Stimulated activated CD4-positive, alpha-beta T cell treated with anti-CD3 and anti-CD28 coated beads, Interleukin-15, amount 100 ng/mL, for 24 hours (primary cell): ENCODE measurements at regions not wholly inside any gene's neighbourhood (a gene's known extent, or its start where the extent isn't known, plus 50 kb on each side); places are given as distances from the start of the nearest gene placed in this dataset.

Experiments used
- DNase-seq: peaks from one replicate; pipeline ENCODE4 v3.0.0-alpha.2; 2020

DNA sequence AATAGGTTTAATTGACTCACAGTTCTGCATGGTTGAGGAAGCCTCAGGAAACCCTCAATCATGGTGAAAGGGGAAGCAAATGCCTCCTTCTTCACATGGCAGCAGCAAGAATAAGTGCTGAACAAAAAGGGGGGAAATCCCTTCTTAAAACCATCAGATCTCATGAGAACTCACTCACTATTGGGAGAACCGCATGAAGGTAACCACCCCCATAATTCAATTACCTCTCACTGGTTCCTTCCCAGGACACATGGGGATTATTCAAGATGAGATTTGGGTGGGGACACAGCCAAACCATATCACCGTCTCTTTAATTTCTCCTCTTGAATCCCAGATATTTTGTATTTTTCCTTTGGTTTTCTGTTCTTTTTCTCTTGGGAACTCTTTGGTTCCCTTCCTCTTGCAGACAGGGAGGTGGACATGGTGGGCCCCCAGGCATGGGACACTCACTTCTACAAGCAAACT, 223.6 kb downstream of the TBXT start:
- DNase-seq, result no peak

DNA sequence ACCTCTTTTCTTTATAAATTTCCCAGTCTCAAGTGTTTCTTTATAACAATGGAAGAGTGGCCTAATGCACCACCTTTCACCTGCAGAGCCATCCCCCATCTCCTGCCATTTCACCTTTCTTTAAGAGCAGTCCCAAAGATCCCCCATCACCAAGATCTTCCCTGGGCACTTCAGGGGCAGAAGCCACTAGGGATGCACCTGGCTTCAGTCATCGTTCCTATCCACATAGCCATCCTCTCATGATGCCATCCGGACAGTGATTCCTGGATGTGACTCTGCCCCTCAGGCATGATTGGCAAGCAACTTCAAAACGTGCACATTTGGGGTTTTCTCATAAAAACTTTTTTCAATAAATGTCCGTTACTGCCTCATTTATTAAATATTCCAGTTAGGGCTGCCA, 225.9 kb downstream of the TBXT start:
- DNase-seq, result no peak

DNA sequence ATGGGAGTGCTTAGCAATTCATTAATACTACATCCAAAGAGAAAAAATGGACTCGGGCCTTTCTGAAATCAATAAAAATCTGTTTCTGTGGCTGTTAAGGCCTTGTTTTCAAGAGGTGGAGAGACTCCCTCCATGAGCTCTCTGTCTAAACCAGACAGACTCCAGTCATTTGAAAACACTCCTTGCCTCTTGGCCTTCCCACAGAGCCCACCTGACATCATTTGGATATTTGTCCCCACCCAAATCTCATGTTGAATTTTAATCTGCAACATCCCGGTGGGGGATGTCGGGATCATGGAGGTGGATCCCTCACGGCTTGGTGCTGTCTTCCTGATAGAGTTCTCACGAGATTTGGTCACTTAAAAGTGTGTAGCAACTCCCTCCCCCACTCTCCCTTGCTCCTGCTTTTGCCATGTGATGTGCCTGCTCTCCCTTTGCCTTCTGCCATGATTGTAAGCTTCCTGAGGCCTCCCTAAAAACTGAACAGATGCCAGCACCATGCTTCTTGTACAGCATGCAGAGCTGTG, 226.3 kb downstream of the TBXT start:
- no peak for DNase-seq

DNA sequence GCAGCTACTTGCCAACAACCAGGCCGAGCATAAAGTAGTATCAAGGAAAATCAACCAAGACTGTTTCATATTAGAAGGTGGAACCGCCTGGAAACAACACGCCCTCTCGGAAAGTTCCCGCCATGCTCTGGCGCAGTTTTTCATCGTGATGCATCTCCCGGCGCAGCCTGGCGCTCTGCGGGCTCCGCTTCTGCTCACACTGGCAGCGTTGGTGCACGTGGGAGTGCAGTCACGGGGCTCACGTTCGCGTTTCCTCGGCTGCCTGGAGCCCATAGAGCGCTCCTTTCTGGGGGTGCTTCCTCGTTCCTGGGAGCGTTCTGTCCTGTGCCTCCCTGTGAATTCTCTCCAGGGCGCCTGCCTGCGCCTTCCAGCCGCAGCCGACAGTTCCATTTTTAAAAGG, 227.3 kb downstream of the TBXT start:
- DNase-seq, result no peak

DNA sequence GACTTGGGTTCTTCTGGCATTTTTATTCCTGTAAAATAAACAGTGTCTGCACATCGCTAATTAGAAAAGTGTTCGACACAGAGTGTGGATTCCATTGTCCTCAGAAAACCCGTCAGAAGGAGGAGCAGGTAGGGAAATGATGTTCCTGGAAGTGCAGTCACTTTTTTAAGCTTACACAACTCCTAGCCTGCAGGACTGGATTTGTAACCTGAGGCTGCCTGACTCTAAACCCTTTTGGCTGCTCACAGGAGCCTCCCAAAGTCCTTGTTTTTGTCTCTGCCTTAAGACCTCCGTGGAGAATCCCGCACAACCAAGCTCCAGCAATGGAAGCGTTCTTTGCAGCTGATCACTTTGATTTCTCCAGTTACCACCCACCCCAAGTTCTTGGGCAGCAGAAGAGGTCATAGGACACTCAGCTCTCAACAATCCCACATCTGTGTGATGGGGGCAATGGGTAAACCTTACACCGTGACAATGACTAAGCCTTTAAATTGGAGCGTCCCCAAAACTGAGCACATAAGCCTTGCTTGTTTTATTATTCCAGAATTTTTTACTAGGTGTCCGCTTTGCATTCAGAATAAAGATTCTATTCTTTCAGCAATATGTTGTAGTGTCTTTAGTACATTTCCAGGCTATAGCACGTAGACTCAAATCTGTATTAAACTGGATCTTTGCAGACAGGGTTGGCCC, 227.9 kb downstream of the TBXT start:
- DNase-seq, result no peak

DNA sequence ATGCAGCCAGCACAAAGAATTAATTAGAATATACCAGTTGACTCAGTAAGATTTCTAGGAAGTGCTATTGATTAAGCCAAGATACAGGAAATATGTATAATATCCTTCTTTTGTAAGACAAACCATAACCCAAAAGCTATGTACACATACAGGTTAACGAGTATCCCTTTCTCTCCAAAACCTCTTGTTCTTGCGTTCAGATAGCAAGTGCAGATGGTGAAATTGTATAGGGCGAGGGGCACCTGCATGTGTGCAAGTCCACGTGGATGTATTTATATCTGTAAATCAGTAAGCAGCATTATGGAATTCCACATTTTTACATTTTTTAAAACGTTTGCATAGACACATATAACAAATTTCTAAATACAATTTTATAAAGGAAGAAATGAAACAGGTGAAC, 228.6 kb downstream of the TBXT start:
- no peak for DNase-seq

DNA sequence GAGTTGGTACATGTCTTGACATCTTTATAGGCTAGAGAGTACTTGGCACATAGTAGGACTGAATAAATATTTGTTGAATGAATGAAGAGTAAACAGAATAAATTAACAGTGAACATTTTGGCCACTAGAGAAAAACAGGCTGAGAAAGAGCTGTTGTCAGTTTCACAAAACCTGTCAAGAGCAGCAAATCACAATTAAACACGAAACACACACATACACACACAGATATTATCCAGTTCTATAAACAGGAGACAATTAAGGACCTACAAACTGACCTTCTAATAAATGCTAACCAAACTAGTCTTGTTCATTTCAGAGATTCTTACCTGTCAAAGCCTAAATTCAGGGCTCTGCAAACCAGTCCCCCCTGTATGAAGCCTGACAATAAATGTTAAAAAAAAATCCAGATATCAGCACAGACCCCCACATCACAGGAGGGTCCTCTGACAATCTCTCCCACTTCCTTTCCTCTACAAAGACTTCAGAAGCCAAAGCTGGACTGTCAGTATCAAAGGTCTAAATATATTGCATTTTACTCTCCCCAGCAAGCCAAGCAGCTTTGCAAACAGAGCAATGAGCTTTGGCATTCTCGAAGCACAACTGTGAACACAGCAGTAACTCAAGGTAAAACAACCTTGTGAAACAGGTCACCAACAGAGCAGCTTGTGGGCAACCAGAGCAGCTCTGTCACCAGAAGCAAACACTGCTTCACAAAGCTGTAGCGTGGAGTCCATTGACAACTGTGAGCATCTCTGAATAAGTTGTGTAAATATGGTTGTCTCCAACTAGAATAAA, 229.9 kb downstream of the TBXT start:
- DNase-seq, result no peak

DNA sequence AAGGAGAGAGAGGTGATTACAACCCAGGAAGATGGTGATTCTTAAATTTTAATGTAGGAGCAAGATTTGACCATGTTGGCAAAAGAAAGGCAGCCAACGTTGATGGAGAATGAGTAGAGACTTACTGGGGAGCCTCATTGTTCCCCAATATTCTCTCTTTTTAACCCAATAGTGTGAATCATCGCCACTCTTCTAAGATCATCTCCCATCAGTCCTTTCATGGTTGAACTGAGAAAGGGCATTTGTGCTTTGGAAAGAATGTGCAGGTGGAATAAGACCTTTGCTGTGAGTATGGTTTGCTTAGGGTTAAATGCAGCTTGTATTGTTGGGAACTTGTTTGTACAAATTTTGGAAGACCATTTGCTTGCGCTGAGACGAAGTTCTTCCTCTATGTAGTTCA, 231.0 kb downstream of the TBXT start:
- no peak for DNase-seq

DNA sequence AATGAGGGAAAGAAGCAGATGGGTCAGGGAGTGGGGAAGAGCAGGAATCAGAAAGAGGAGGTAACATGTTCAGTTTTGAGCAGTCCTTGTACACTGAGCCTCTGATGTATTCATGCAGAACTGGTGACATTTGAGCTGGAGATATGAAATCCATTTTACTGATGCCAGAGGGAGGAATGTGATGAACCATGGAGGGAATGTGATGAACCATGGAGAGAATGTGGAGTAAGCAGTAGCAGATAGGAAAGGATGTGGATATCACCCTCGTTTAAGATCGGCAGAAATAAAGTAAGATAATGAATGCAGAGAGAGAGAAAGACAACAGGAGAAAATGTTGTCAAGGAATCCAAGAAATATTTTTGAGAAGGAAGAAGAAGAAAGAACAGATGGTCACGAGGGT, 231.6 kb downstream of the TBXT start:
- DNase-seq, result no peak

DNA sequence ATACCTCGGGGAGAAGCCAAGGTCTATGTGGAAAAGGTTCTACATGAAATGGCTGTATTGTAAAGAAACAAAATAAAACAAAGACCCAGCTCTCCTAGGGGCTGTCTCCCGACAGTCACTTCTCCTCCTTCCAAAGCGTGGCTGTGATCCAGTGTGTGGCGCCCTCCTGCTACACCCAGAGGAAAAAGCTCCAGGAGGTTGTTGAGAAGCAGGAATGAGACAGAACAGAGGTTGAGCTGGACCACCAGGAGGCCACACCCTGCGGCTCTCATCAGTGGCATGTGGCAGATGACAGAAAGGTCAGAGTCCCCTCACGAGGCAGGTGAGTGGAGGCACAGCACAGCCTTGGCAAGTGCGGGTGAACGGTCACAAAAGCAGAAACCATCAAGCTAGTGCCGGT, 236.0 kb downstream of the TBXT start:
- DNase-seq, result no peak

DNA sequence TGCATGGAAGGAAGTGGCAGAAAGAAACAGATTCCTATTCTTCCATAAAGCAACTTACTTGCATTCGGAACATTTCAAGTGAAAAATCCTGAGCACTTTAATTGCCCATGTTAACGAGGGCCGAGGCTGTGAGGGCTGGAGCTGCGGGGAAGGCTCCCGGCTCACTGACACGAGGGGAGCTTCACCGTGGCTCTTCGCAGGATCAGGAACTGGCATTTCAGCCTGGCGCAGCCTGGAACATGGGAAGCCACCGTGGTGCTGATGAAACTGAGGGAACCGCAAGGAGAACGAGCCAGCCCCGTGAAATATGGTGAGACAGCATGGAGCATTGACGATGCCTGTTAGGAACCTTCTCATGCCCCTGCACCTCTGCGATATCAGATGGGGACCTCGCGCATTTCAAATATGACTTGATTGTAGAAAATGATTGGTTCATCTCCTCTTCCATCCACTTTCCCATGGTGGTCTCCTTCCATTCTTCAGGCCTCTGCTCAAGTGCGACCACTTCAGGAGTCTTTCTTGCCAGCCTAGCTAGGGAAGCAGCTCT, 236.9 kb downstream of the TBXT start:
- DNase-seq, result no peak

DNA sequence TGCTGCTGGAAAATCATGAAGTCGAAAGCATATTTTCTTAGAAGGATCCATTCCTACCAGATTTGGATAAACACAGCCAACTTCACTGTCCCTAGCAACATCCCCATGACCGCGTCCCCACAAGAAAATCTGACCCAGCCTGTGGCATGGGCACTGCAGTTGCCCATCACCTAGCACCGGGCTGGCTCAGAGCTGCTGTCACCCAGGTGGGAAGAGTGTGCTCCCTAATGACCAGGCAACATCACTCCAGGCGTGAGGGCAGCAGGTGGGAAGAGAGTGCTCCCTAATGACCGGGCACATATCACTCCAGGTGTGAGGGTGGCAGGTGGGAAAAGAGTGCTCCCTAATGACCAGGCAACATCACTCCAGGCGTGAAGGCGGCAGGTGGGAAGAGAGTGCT, 238.0 kb downstream of the TBXT start:
- no peak for DNase-seq

DNA sequence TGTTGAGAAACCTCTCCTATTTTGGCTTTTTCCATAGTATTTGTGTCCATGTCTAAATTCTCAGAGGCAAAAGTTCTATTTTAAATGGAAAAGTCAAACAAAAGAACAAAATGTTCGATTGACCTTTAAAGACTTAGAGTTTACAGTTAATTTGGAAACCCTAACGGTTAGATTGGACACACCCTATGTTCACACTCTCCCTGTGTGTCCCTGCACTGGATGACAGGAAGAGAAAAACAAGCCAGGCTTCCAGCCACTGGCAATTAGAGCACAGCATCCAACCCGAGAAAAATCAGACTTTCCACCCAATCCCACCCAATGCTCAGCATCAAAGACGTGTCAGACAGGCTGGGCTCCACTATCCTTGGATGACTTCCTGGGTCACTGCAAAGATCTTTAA, 241.3 kb downstream of the TBXT start:
- no peak for DNase-seq

DNA sequence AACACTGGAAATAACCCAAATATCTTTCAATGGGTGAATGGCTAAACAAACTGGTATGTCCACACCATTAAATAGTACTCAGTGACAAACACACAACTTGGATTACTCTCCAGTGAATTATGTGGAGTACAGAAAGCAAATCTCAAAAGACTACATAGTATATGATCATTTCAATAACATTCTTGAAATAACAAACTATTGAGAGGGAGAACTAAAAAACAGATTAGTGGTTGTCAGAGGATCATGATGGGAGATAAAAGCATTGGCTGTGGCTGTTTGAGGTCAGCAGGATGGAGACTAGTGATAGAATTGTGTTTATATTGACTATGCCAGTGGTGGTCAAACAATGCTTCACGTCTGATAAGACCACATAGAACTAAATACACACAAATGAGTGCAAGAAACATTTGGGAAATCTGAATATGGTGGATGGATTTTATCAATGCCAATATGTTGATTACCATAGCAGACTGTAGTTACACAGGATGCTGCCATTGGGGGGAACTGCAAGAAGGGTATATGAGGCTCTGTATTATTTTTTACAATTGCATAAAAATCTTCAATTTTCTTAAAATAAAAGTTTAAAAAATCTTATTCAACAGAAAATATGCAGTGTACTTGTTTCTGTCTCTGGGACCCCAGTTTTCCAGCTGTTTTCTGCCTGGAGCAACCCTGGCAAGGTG, 242.0 kb downstream of the TBXT start:
- DNase-seq, result no peak

DNA sequence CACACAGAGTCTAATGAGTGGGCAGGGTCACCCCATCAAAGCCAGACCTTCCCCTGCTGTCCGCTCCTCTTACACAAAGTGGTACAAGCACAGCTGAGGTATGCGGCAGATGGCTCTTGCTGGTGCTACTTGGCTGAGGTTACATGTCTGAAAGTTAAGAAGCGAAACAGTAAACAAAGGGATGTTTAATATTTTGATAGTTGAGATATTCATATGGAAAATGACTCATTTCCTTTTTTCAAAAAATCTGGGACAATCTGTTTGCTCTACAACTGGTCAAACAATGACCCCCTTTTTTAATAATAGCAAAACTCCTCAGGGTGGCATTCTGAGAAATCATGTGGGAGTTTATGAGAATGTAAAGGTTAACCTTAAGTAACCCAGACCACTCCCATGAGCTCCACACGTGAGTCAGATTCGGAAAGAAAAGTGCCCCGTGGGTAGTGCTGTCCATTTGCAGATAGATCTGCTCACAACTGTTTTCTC, 245.3 kb downstream of the TBXT start:
- DNase-seq, result no peak

DNA sequence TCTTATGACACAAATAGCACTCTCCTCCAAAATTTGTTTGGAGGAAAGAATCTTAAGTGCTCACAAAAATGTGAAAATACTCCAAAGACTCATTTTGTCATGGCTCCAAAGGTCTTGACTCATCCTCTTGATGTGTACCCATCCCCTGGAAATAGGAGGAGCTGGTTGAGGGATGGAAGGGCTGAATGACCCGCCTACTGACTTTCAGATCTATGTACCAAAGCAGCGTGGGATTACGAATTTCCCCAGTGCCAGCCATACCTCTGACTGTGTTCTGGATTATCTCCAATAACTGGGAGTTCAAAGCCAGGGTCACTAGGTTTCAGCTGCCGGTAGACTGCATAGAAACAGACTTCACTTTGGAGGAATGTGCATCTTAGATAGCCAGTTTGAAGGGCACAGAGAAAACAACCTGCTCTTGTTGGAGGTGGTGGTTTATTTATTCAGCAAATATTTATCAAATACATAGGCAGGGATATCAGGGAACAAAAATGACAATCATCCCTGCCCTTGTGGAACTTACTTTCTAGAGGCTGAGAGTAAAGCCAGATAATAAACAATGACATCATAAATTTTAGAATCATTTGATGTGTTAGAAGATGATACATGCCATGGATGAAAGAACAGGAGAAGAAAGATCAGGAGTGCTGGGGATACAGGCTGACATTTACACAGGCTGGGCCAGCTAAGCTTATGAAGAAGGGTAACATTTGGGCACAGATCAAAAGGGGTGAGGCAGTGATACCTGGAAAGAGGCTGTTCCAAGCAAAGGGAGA, 246.6 kb downstream of the TBXT start:
- DNase-seq, result no peak

DNA sequence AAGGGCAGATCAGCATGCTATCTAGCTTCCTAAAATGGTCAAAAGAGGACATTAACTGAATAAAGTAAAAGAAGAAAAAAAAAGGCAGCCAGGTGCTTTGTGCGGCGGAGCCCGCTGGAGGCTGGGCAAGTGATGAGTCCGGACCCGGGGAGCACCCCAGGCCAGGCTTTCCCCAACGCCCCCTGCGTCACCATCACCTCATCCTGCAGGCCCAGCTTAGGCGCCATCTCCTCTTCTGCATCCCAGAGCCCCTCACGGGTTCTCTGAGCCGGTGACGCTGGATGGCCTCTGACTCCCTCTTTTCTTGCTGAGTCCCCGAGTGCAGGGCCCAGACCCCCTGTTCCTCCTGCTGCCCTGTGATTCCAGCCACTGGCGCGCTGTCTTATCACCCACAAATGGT, 250.1 kb downstream of the TBXT start:
- DNase-seq, result no peak

DNA sequence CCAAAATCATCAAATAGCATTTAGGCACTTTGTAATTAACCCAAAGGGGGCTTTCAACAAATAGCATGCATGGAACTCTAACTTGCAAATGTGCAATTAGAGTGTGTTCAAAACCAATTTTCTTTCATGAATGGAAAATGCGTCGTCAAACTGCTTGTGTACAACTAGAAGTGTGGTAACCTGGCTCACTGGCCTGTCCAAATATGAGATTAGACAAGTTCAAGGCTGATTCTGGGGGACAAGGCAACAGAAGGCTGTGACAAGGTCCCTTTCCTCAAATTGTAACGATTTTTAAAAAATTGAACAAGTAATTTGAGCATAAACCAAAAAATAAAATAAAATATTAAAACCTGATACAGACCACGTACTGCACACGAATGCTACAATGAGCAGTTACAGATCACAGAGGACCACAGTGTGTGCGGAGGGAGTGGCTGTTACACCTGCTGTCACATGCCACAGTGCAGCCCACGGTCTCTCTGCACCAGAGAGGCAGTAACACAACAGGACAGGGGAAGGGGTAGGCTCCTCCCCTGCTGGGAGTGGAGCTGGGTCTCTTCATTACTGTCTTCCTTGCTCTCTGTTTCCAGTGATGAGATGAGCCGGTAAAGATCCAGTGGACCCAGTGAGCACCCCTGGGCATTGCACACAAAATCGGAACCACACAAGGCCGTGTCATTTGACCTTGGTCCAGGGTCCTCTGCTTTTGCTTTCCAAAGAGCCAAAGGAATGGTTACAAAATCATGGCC, 252.2 kb upstream of the PDE10A start:
- DNase-seq, result no peak

DNA sequence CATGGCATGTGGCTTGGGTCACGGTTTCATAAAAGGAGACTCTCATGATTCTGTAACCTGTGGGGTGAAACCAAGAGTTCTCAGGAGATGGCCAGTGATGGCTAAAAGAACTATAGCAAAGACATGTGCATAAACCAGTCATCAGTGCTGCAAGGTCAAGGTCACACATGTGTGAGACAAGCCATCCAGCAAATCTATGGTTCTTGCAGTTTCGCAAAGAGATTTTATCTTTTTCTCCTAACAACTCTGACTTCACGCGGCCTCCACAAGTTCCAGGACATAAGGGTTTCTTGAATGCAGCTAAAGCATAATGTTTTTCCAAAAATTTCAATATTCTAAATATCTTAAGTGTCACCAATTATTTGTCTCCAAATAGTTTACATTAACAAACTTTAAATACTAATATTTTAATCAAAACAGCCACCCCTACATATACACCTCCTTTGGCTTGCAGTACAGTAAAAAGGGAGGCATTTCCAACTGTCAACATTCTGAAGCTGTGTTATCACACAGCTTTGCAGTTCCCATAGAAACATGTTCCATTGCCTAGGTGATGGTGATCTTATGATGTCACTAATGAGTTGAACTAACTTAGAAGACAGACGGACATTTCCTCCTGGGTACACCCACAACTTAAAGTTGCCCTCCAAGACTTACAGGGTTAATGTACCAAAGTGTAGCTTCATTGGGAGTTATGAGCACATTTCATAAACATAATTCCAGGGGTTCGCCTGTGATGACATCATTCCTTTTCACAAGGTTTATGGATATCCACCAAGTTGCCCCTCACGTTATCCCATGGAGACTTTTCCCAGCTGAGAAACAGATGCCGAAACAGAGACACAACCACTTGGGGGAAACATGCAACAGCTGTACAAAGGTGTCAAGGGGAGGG, 250.9 kb upstream of the PDE10A start:
- no peak for DNase-seq

DNA sequence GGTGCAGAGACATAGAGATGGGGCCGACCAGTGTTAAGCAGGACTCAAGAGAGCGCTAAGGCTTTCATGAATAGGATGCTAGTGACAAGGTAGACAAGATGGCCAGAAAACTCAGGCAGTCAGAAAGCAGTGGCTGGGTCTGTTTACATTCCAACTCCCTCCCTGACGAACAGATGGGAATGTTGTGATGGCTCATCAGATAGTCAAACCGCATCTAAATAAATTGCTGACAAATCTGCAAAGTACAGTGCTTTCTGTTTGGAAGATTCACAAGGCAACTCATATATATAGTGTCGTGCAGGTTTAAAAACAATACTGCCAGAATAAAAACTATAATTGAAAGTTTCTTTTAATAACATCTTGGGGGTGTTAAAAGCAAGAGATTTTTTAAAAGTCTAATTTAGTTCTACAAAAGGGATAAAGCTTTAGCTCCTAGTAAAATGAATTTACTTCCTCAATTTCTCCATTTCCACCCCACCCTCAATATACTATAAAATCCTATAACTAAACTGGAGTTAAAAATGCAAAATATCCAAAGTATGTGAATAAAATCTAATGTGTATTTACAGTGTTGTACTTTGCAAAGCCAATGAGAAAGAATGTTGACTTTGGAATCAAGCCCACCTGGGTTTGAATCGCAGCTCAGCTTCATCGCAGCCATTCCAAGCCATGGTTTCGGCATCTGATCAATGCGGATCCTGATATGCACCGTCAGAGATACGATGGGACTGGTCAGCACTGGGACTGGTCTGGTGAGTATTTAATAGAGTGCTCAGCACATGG, 247.3 kb upstream of the PDE10A start:
- DNase-seq, result no peak
